ENCODE measurements at regions not wholly inside any gene's neighbourhood (a gene's known extent, or its start where the extent isn't known, plus 50 kb on each side); places are given as distances from the start of the nearest gene placed in this dataset.
"Not testable (repeated sequence)": the region's sequence is repeated elsewhere in the genome, so short reads cannot be mapped to it uniquely, and the experiment has no call there.

DNA sequence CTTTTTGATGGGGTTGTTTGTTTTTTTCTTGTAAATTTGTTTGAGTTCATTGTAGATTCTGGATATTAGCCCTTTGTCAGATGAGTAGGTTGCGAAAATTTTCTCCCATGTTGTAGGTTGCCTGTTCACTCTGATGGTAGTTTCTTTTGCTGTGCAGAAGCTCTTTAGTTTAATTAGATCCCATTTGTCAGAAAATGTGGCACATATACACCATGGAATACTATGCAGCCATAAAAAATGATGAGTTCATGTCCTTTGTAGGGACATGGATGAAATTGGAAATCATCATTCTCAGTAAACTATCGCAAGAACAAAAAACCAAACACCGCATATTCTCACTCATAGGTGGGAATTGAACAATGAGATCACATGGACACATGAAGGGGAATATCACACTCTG is 224.4 kb upstream of the TRIB2 start:
- TF ChIP-seq, protein P1, sequence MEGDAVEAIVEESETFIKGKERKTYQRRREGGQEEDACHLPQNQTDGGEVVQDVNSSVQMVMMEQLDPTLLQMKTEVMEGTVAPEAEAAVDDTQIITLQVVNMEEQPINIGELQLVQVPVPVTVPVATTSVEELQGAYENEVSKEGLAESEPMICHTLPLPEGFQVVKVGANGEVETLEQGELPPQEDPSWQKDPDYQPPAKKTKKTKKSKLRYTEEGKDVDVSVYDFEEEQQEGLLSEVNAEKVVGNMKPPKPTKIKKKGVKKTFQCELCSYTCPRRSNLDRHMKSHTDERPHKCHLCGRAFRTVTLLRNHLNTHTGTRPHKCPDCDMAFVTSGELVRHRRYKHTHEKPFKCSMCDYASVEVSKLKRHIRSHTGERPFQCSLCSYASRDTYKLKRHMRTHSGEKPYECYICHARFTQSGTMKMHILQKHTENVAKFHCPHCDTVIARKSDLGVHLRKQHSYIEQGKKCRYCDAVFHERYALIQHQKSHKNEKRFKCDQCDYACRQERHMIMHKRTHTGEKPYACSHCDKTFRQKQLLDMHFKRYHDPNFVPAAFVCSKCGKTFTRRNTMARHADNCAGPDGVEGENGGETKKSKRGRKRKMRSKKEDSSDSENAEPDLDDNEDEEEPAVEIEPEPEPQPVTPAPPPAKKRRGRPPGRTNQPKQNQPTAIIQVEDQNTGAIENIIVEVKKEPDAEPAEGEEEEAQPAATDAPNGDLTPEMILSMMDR (IDR thresholded peaks at IDR 0.05; ENCODE audit: low read depth, low read length): not testable (repeated sequence)
- not testable (repeated sequence) for TF ChIP-seq POLR2A (IDR thresholded peaks at IDR 0.05; ENCODE audit: extremely low read depth, insufficient read length); MYC (IDR thresholded peaks at IDR 0.05; ENCODE audit: low read depth, low read length)
- TF ChIP-seq, protein P2, sequence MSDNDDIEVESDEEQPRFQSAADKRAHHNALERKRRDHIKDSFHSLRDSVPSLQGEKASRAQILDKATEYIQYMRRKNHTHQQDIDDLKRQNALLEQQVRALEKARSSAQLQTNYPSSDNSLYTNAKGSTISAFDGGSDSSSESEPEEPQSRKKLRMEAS (IDR thresholded peaks at IDR 0.05; ENCODE audit: low read depth, low read length): not testable (repeated sequence)
